Ishikawa (cell line): ENCODE measurements at regions not wholly inside any gene's neighbourhood (a gene's known extent, or its start where the extent isn't known, plus 50 kb on each side); places are given as distances from the start of the nearest gene placed in this dataset.

Source experiments
- CEBPB ChIP-seq: IDR thresholded peaks from 2 replicates; pipeline ENCODE4 v1.6.1; 2012
- CREB1 ChIP-seq: IDR thresholded peaks from 2 replicates; pipeline ENCODE4 v1.6.1; 2012; ENCODE audit warnings: low read depth
- EGR1 ChIP-seq: IDR thresholded peaks from 2 replicates; pipeline ENCODE4 v1.6.1; 2012
- EP300 ChIP-seq: IDR thresholded peaks from 2 replicates; pipeline ENCODE4 v1.6.1; 2012; ENCODE audit warnings: borderline replicate concordance
- FOXM1 ChIP-seq: IDR thresholded peaks from 2 replicates; pipeline ENCODE4 v1.6.1; 2012; ENCODE audit warnings: low read depth, borderline replicate concordance
- NFIC ChIP-seq: IDR thresholded peaks from 2 replicates; pipeline ENCODE4 v1.6.1; 2012
- RAD21 ChIP-seq: IDR thresholded peaks from 2 replicates; pipeline ENCODE4 v1.6.1; 2012; ENCODE audit warnings: low read depth
- TAF1 ChIP-seq: IDR thresholded peaks from 2 replicates; pipeline ENCODE4 v1.6.1; 2012; ENCODE audit warnings: low read depth, mild to moderate bottlenecking
- TCF12 ChIP-seq: IDR thresholded peaks from 2 replicates; pipeline ENCODE4 v1.6.1; 2012; ENCODE audit warnings: low read depth
- TEAD4 ChIP-seq: IDR thresholded peaks from 2 replicates; pipeline ENCODE4 v1.6.1; 2012
- YY1 ChIP-seq: IDR thresholded peaks from 2 replicates; pipeline ENCODE4 v1.6.1; 2012; ENCODE audit warnings: low read depth
- ZBTB7A ChIP-seq: IDR thresholded peaks from 2 replicates; pipeline ENCODE4 v1.6.1; 2012; ENCODE audit warnings: low read depth
- TF ChIP-seq, protein P1 (sequence below): IDR thresholded peaks from 2 replicates; pipeline ENCODE4 v1.6.1; 2012; ENCODE audit warnings: low read depth, mild to moderate bottlenecking
- TF ChIP-seq, protein P2 (sequence below): IDR thresholded peaks from 2 replicates; pipeline ENCODE4 v1.6.1; 2012
- TF ChIP-seq, protein P3 (sequence below): IDR thresholded peaks from 2 replicates; pipeline ENCODE4 v1.6.1; 2012

DNA sequence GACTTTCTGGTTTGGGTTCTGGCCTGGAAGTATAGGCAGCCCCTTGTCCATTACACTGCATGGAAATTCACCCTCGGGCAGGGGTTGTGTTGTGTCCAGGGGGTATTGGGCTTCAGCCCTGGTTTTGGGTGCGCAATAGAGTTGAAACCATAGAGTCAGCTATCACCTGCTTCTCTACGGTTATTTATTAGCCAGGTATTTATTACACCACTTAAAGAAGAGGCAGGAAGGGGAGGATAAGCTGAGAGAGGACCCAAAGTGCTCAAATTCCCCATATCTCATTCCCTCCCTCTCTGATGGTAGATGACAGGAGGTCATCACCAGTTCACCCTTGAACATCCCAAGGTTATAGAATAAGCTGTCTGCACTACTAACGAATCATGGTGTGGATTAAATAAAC, 133.4 kb downstream of the HRH4 start:
- TF ChIP-seq ZBTB7A (no peak), TAF1 (no peak), TEAD4 (no peak), FOXM1 (no peak), CREB1 (no peak), YY1 (no peak), TCF12 (no peak), CEBPB (no peak), NFIC (no peak), EP300 (no peak), RAD21 (no peak)
- TF ChIP-seq, protein P1, sequence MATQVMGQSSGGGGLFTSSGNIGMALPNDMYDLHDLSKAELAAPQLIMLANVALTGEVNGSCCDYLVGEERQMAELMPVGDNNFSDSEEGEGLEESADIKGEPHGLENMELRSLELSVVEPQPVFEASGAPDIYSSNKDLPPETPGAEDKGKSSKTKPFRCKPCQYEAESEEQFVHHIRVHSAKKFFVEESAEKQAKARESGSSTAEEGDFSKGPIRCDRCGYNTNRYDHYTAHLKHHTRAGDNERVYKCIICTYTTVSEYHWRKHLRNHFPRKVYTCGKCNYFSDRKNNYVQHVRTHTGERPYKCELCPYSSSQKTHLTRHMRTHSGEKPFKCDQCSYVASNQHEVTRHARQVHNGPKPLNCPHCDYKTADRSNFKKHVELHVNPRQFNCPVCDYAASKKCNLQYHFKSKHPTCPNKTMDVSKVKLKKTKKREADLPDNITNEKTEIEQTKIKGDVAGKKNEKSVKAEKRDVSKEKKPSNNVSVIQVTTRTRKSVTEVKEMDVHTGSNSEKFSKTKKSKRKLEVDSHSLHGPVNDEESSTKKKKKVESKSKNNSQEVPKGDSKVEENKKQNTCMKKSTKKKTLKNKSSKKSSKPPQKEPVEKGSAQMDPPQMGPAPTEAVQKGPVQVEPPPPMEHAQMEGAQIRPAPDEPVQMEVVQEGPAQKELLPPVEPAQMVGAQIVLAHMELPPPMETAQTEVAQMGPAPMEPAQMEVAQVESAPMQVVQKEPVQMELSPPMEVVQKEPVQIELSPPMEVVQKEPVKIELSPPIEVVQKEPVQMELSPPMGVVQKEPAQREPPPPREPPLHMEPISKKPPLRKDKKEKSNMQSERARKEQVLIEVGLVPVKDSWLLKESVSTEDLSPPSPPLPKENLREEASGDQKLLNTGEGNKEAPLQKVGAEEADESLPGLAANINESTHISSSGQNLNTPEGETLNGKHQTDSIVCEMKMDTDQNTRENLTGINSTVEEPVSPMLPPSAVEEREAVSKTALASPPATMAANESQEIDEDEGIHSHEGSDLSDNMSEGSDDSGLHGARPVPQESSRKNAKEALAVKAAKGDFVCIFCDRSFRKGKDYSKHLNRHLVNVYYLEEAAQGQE, result no peak
- TF ChIP-seq, protein P2, sequence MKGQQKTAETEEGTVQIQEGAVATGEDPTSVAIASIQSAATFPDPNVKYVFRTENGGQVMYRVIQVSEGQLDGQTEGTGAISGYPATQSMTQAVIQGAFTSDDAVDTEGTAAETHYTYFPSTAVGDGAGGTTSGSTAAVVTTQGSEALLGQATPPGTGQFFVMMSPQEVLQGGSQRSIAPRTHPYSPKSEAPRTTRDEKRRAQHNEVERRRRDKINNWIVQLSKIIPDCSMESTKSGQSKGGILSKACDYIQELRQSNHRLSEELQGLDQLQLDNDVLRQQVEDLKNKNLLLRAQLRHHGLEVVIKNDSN, result no peak
- TF ChIP-seq, protein P3, sequence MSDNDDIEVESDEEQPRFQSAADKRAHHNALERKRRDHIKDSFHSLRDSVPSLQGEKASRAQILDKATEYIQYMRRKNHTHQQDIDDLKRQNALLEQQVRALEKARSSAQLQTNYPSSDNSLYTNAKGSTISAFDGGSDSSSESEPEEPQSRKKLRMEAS, result no peak

DNA sequence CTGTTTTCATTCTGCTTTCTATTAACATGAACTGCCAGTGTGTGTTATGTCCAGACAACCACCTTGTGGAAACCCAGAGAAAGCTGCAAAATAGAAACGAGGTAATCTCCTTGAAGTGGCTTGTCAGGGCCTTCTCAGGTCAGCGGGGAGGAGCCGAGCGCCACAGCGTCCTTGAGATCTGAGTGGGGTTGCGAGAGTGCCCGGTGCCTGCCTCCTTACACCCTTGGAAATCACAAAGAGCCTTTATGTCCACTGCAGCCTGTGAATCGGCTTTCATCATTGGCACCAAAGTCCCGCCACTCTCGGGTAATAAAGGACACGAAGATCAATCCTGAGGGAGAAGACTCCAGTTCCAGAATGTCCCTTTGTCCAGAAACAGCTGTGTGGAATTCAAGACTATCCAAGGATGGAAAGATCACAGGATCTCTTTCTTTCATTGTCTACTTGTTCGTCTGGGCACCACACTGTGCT, 135.2 kb downstream of the HRH4 start:
- TF ChIP-seq CREB1 (no peak), ZBTB7A (no peak), CEBPB (no peak), FOXM1 (no peak), TAF1 (no peak), EGR1 (no peak), TEAD4 (no peak), TCF12 (no peak), NFIC (no peak), RAD21 (no peak)
- TF ChIP-seq, protein P2, result no peak

DNA sequence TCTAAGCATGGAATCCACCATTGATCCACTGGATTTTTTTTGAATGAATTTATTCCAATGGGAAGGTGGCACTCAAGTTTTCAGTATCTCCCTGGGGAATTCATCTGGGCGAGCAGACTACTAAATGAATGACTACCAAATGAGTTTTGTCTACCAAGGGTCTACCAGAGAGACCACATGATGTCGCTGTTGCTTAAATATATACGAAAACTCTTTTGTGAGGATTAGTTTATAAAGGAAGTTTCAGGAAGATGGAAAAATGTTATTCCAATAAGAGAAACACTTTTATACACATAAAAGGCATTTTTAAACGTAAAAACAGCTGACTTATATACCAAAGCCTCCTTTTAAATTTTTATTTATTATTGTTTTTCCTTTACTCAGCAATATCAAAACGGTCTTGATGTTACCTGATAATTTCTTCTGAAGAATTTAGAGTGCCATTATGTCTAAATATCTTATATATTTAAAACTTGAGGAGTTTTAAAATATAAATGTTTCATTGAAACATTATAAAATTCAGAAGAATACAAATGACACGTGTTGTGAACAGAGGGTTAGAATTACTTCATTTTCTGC, 139.7 kb downstream of the HRH4 start:
- TF ChIP-seq, protein P1, result no peak
- TF ChIP-seq CREB1, result no peak
- TF ChIP-seq RAD21, result peak; percentile 75
- no peak for TF ChIP-seq FOXM1
- TF ChIP-seq EGR1, result no peak
- no peak for TF ChIP-seq TEAD4
- TF ChIP-seq, protein P2, result no peak

DNA sequence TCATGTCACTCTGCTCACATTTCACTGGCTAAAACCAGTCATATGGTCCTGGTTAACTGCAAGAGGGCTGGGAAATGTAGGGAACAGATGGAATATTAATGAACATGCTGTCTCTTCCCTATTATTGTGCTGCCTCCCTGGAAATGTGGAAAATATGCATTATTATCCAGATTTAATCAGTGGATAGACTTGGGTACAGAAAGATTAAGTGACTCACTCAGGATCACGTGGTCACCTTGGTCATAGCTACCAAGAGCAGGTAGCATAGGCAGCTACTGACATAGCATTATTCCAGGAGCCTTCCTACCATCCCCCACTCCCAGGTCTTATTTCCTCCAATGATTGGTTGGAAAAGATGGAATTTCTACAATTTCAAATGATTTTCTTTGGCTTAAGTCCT, 141.1 kb downstream of the HRH4 start:
- TF ChIP-seq CREB1 (no peak), EGR1 (no peak), TAF1 (no peak), YY1 (no peak), NFIC (no peak)
- TF ChIP-seq, protein P1, result no peak
- TF ChIP-seq, protein P2, result peak; percentile 77
